OCI-LY3 (cell line): ENCODE measurements at regions not wholly inside any gene's neighbourhood (a gene's known extent, or its start where the extent isn't known, plus 50 kb on each side); places are given as distances from the start of the nearest gene placed in this dataset.

Experiments used
- H2AFZ ChIP-seq: fragments of 200-600, 300-600 bp; shearing (Covaris generic); 2 replicates; pipeline ENCODE4 v1.6.0; 2014; ENCODE audit warnings: antibody characterized with exemption, low read depth, low read length
- H3K27ac ChIP-seq: fragments of 200-600, 300-600 bp; sonication (generic); 2 replicates; pipeline ENCODE4 v1.5.1; 2014; ENCODE audit warnings: mild to moderate bottlenecking, low read length, moderate library complexity, mixed read lengths
- H3K27me3 ChIP-seq: fragments of 200-600, 300-600 bp; sonication (generic); 2 replicates; pipeline ENCODE4 v1.6.1; 2014; ENCODE audit warnings: low read depth, low read length, mixed read lengths
- H3K36me3 ChIP-seq: fragments of 200-600, 300-600 bp; sonication (generic); replicated peaks from 2 replicates; pipeline ENCODE3; 2014; ENCODE audit warnings: low read depth, low read length, mixed read lengths
- H3K4me1 ChIP-seq: fragments of 300-600, 200-600 bp; sonication (generic); 2 replicates; pipeline ENCODE4 v1.6.1; 2014; ENCODE audit warnings: low read length, mixed read lengths
- H3K4me2 ChIP-seq: fragments of 200-600, 300-600 bp; sonication (generic); 2 replicates; pipeline ENCODE4 v1.6.1; 2014; ENCODE audit warnings: low read length, mixed read lengths
- H3K4me3 ChIP-seq: fragments of 300-600, 200-600 bp; sonication (generic); 2 replicates; pipeline ENCODE4 v1.5.1; 2014; ENCODE audit warnings: antibody characterized with exemption, mild to moderate bottlenecking, low read length, moderate library complexity
- H3K79me2 ChIP-seq: fragments of 300-600, 200-600 bp; shearing (Covaris generic); 2 replicates; pipeline ENCODE4 v1.6.1; 2014; ENCODE audit warnings: mild to moderate bottlenecking, low read length, mixed read lengths
- H3K9ac ChIP-seq: fragments of 300-600, 200-600 bp; shearing (Covaris generic); 2 replicates; pipeline ENCODE4 v1.6.0; 2014; ENCODE audit warnings: mild to moderate bottlenecking, low read length, moderate library complexity
- H3K9me3 ChIP-seq: fragments of 200-600, 300-600 bp; shearing (Covaris generic); 2 replicates; pipeline ENCODE4 v1.6.1; 2014; ENCODE audit warnings: low read length, mixed read lengths; ENCODE audit not compliant: insufficient read depth
- H4K20me1 ChIP-seq: fragments of 200-600, 300-600 bp; sonication (generic); 2 replicates; pipeline ENCODE4 v1.6.1; 2016; ENCODE audit warnings: low read length, mixed read lengths; ENCODE audit not compliant: insufficient read depth
- EZH2phosphoT487 ChIP-seq: fragments of 200-600 bp; shearing (Covaris generic); IDR thresholded peaks from 2 replicates; pipeline ENCODE4 v1.6.1; 2018; ENCODE audit warnings: antibody characterized with exemption, mixed run types, low read depth
- TF ChIP-seq, protein P1 (sequence below): fragments of 200-600, 300-600 bp; sonication (generic); IDR thresholded peaks from 2 replicates; pipeline ENCODE4 v1.5.1; 2014; ENCODE audit warnings: antibody characterized with exemption, low read length, low read depth

DNA sequence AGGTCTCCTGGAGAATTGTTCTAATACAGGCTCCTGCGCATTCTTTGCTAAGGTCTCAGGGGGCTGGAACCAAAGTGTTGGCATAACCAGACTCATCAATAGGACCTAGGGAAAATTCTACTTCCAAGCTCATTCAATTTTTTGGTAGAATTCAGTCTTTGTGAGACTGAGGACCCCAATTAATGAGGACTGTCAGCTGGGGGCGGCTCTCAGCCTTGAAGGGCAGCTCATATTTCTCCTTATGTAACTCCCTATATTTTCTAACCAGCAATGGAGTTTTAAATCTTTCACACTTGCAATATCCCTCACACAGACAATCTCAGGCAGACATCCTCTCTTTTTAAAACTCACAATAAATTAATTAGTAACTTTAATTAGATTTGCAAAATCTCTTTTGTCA lies 476.4 kb upstream of the LRFN5 start:
- Histone ChIP-seq H3K36me3 (no peaks in the 10 kb centered on the region), H3K4me3 (no peak overlapping the region), H2AFZ (no peak overlapping the region), H3K4me2 (no peak overlapping the region), H3K9me3 (no peaks in the 10 kb centered on the region), H3K9ac (no peak overlapping the region), H4K20me1 (no peaks in the 10 kb centered on the region), H3K27me3 (no peaks in the 10 kb centered on the region), H3K27ac (no peak overlapping the region), H3K79me2 (no peaks in the 10 kb centered on the region), H3K4me1 (no peaks in the 10 kb centered on the region)
- TF ChIP-seq, protein P1, sequence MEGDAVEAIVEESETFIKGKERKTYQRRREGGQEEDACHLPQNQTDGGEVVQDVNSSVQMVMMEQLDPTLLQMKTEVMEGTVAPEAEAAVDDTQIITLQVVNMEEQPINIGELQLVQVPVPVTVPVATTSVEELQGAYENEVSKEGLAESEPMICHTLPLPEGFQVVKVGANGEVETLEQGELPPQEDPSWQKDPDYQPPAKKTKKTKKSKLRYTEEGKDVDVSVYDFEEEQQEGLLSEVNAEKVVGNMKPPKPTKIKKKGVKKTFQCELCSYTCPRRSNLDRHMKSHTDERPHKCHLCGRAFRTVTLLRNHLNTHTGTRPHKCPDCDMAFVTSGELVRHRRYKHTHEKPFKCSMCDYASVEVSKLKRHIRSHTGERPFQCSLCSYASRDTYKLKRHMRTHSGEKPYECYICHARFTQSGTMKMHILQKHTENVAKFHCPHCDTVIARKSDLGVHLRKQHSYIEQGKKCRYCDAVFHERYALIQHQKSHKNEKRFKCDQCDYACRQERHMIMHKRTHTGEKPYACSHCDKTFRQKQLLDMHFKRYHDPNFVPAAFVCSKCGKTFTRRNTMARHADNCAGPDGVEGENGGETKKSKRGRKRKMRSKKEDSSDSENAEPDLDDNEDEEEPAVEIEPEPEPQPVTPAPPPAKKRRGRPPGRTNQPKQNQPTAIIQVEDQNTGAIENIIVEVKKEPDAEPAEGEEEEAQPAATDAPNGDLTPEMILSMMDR: no peak
- TF ChIP-seq EZH2phosphoT487: no peak

DNA sequence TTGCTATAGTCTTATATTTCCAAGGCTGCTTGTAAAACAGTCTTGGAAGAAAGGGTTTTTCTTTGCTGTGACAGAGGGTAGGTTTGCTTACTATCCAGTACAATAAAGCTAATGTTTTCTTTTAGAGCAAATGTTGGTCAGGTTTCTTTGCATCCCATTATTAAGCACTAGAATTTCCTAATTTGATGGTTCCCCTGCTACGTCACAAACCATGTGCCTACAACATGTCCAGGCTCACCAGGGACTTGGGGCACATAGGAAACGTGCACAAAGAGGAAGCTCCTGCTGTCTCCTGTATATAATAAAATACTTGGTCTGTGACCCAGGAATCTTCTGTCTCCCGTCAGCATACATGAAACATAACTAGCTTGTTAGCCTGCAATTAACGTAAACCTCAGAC lies 486.3 kb upstream of the LRFN5 start:
- Histone ChIP-seq H3K9ac (no peak overlapping the region), H2AFZ (no peak overlapping the region), H3K27ac (no peak overlapping the region), H3K9me3 (no peaks in the 10 kb centered on the region), H3K4me2 (no peak overlapping the region), H3K4me1 (no peaks in the 10 kb centered on the region), H3K36me3 (no peaks in the 10 kb centered on the region), H3K79me2 (no peaks in the 10 kb centered on the region), H4K20me1 (no peaks in the 10 kb centered on the region), H3K4me3 (no peak overlapping the region), H3K27me3 (no peaks in the 10 kb centered on the region)
- TF ChIP-seq, protein P1: no peak
- TF ChIP-seq EZH2phosphoT487: no peak

GRCh38 chr14:41096131-41096530 lies 510.5 kb upstream of the LRFN5 start:
- H3K4me1 ChIP-seq: no peaks in the 10 kb centered on the region
- H3K9ac ChIP-seq: no peak overlapping the region
- H3K27ac ChIP-seq: no peak overlapping the region
- H3K4me2 ChIP-seq: no peak overlapping the region
- H4K20me1 ChIP-seq: no peaks in the 10 kb centered on the region
- TF ChIP-seq, protein P1: no peak
- TF ChIP-seq EZH2phosphoT487: no peak
- no peak overlapping the region for H3K4me3 ChIP-seq
- H3K9me3 ChIP-seq: no peaks in the 10 kb centered on the region
- H3K27me3 ChIP-seq: no peaks in the 10 kb centered on the region
- H2AFZ ChIP-seq: no peak overlapping the region
- H3K36me3 ChIP-seq: no peaks in the 10 kb centered on the region
- no peaks in the 10 kb centered on the region for H3K79me2 ChIP-seq

DNA sequence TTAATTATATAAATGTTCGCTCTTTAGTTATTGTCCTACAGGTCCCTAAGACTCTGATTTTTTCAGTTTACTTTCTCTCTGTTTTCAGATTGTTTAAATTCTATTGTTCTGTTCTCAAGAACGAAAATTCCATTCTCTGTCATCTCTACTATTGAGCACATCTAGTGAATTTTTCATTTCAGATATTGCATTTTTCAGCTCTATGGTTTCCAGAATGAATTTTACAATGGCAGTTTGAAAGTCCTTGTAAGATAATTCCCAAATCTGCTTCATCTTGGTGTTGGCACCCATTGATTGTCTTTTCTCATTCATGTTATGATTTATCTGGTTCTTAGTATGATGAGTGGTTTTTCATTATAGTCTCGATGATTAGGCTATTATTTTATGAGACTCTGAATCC lies 519.6 kb upstream of the LRFN5 start:
- Histone ChIP-seq H3K4me3 (no peak overlapping the region), H3K36me3 (no peaks in the 10 kb centered on the region), H3K9ac (no peak overlapping the region), H3K79me2 (no peaks in the 10 kb centered on the region), H4K20me1 (no peaks in the 10 kb centered on the region), H2AFZ (no peak overlapping the region), H3K9me3 (0 out of 2 replicates have a peak, but pooled peaks cover 3% of the 10 kb centered on the region), H3K4me2 (no peak overlapping the region), H3K27me3 (no peaks in the 10 kb centered on the region), H3K4me1 (no peaks in the 10 kb centered on the region), H3K27ac (no peak overlapping the region)
- TF ChIP-seq, protein P1: no peak
- TF ChIP-seq EZH2phosphoT487: no peak
